ENCODE measurements at regions not wholly inside any gene's neighbourhood (a gene's known extent, or its start where the extent isn't known, plus 50 kb on each side); places are given as distances from the start of the nearest gene placed in this dataset.

DNA sequence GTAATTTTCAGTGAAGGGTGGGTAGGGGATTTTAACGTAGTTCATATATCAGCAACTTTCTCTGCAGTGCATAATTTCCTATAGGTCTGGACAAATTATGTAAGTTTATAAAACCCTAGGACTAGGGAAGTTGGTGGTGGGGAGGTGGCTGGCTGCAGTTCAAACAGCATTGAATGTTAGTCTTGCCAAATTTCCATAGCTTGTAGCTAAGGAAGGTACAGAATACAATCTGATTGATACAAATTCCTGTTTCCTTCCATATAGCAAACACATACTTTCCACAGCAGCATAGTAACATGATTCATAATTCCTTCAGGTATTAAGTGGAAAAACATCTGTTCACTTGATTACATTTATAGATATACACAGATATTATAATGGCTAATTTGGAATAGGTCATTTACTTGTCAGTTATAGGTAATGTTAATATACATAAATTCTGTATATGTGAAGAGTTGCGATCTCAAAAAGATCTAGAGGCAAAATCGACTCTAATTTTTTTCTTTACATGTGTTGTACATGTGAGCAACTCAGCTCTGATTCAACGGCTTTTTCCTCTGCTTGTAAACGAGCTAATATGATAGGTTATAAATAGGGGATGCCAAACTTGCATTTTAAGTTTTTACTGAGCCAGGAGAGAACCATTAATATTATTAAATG is 233.4 kb upstream of the CSNK1A1L start:
- no peak overlapping the region for H3K4me3 Mint-ChIP-seq
- no peak overlapping the region for H3K27ac Mint-ChIP-seq
- H3K4me1 Mint-ChIP-seq: no peaks in the 10 kb centered on the region
- no peaks in the 10 kb centered on the region for H3K36me3 Mint-ChIP-seq (ENCODE audit: low read depth)
- H3K27me3 Mint-ChIP-seq (ENCODE audit: low read depth, poor library complexity): no peaks in the 10 kb centered on the region
- TF ChIP-seq CTCF (IDR thresholded peaks at IDR 0.05): no peak
- no peaks in the 10 kb centered on the region for H3K9me3 Mint-ChIP-seq
- DNase-seq: no peak

DNA sequence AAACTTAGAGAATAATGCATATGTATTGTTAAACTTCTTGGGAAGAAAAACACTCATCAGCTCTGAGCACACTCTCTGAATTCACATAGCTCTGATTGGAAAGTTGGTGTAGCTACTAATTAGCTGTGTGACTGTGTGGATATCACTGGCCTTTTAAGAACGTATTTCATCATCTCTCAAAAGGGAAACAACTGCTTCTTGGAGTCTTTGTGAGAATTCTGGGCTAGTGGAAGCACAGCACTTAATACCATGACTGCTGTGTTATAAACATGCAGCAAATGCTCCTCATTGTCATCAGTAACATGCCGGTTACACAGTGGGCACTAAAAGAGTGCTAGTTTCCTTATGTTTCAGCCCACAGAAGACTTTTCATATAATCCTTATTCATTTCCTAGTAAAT is 220.9 kb upstream of the CSNK1A1L start:
- Mint-ChIP-seq H3K27ac (no peak overlapping the region), H3K4me3 (no peak overlapping the region), H3K4me1 (no peaks in the 10 kb centered on the region), H3K36me3 (ENCODE audit: low read depth) (no peaks in the 10 kb centered on the region), H3K9me3 (peaks cover 19% of the 10 kb centered on the region), H3K27me3 (ENCODE audit: low read depth, poor library complexity) (no peaks in the 10 kb centered on the region)
- DNase-seq: no peak
- TF ChIP-seq CTCF (IDR thresholded peaks at IDR 0.05): no peak

GRCh38 chr13:37319031-37319443 is 213.6 kb upstream of the CSNK1A1L start:
- H3K4me1 Mint-ChIP-seq: no peaks in the 10 kb centered on the region
- no peaks in the 10 kb centered on the region for H3K36me3 Mint-ChIP-seq (ENCODE audit: low read depth)
- DNase-seq: no peak
- peaks cover 16% of the 10 kb centered on the region for H3K9me3 Mint-ChIP-seq
- no peaks in the 10 kb centered on the region for H3K27me3 Mint-ChIP-seq (ENCODE audit: low read depth, poor library complexity)
- H3K27ac Mint-ChIP-seq: no peak overlapping the region
- no peak for TF ChIP-seq CTCF (IDR thresholded peaks at IDR 0.05)
- H3K4me3 Mint-ChIP-seq: no peak overlapping the region

GRCh38 chr13:37316935-37317334 is 211.5 kb upstream of the CSNK1A1L start:
- no peak overlapping the region for H3K27ac Mint-ChIP-seq
- no peak for TF ChIP-seq CTCF (IDR thresholded peaks at IDR 0.05)
- H3K4me1 Mint-ChIP-seq: no peaks in the 10 kb centered on the region
- H3K36me3 Mint-ChIP-seq (ENCODE audit: low read depth): no peaks in the 10 kb centered on the region
- H3K4me3 Mint-ChIP-seq: no peak overlapping the region
- no peak for DNase-seq
- peaks cover 16% of the 10 kb centered on the region for H3K9me3 Mint-ChIP-seq
- no peaks in the 10 kb centered on the region for H3K27me3 Mint-ChIP-seq (ENCODE audit: low read depth, poor library complexity)

DNA sequence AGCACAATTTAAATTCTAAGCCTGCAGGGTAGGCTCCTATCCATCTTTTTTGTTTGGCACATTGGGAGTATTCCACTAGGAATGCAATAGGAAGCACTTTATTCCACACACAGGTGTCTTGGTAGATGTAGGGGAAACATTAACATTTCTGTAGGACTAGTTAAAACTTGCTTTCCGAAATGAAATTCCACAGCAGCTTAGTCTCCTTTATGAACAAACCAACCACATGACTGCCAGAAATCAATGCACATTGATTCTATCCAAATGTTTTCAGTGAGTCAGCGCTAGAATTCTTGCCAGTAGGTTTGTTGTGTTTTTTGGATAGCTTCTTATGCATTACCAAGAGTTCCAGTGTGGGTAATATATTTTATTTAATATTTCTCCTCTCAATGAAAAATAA is 207.9 kb upstream of the CSNK1A1L start:
- DNase-seq: no peak
- Mint-ChIP-seq H3K9me3 (no peaks in the 10 kb centered on the region), H3K27me3 (ENCODE audit: low read depth, poor library complexity) (no peaks in the 10 kb centered on the region), H3K27ac (no peak overlapping the region), H3K4me3 (no peak overlapping the region), H3K4me1 (no peaks in the 10 kb centered on the region), H3K36me3 (ENCODE audit: low read depth) (no peaks in the 10 kb centered on the region)
- TF ChIP-seq CTCF (IDR thresholded peaks at IDR 0.05): no peak

- Mint-ChIP-seq H3K27ac (no peak overlapping the region), H3K4me3 (no peak overlapping the region), H3K27me3 (ENCODE audit: low read depth, poor library complexity) (no peaks in the 10 kb centered on the region), H3K4me1 (no peaks in the 10 kb centered on the region), H3K36me3 (ENCODE audit: low read depth) (no peaks in the 10 kb centered on the region), H3K9me3 (no peaks in the 10 kb centered on the region)
- no peak for DNase-seq
- TF ChIP-seq CTCF (IDR thresholded peaks at IDR 0.05): no peak
Observed at GRCh38 chr13:37306778-37307544, 201.5 kb upstream of the CSNK1A1L start.
